SK-N-SH (cell line): ENCODE measurements at regions not wholly inside any gene's neighbourhood (a gene's known extent, or its start where the extent isn't known, plus 50 kb on each side); places are given as distances from the start of the nearest gene placed in this dataset.

Experiments used
- CTCF ChIA-PET: fragments of 300-600, 350-600 bp; formaldehyde crosslinking; extraction: SDS; loops from one replicate; lab custom pipeline; 2021; lab: Yijun Ruan, JAX
- POLR2A ChIA-PET: fragments of 350-600 bp; sonication (Branson Sonifier 250); formaldehyde crosslinking; extraction: SDS; loops from one replicate; lab custom pipeline; 2020; ENCODE audit warnings: antibody characterized with exemption, inconsistent platforms; lab: Yijun Ruan, JAX
- DNase-seq: peaks from one replicate; pipeline ENCODE4 v3.0.0; 2012
- H2AFZ ChIP-seq: fragments of 200-600 bp; sonication (generic); 2 replicates; pipeline ENCODE4 v1.8.1; 2016; ENCODE audit warnings: antibody characterized with exemption, mild to moderate bottlenecking, low read depth
- H3F3A ChIP-seq: fragments of 200-600 bp; sonication (generic); replicated peaks from 2 replicates; pipeline ENCODE3; 2016; ENCODE audit warnings: antibody characterized with exemption, mild to moderate bottlenecking; ENCODE audit not compliant: insufficient read depth
- H3K27ac ChIP-seq, 2 experiments: fragments of 200-500 bp in 1 of 2; fragments of 200-600 bp in 1 of 2; sonication (Bioruptor generic) in 1 of 2; sonication (generic), shearing (Covaris generic) in 1 of 2; 2 replicates each; pipeline versions ENCODE4 v1.5.1 to v1.6.1; 2014 to 2016; ENCODE audit warnings: low read depth in 2 of 2, inconsistent platforms in 1 of 2, low read length in 1 of 2, mild to moderate bottlenecking in 1 of 2, mixed read lengths in 1 of 2
- H3K27me3 ChIP-seq: fragments of 200-600 bp; sonication (generic), shearing (Covaris generic); 2 replicates; pipeline ENCODE4 v1.6.1; 2016; ENCODE audit warnings: mixed run types; ENCODE audit not compliant: insufficient read depth
- H3K36me3 ChIP-seq, 2 experiments: fragments of 200-500 bp in 1 of 2; fragments of 200-600 bp in 1 of 2; sonication (Bioruptor generic) in 1 of 2; sonication (generic) in 1 of 2; replicated peaks in 1 of 2; 2 replicates each; pipeline versions ENCODE3 to v1.5.1; 2014 to 2016; ENCODE audit warnings: low read length in 1 of 2, mild to moderate bottlenecking in 1 of 2; ENCODE audit not compliant: insufficient read depth in 2 of 2, control insufficient read depth in 1 of 2
- H3K4me1 ChIP-seq, 2 experiments: fragments of 200-500 bp in 1 of 2; fragments of 200-600 bp in 1 of 2; sonication (Bioruptor generic) in 1 of 2; sonication (generic), shearing (Covaris generic) in 1 of 2; 2 replicates each; pipeline versions ENCODE4 v1.5.1 to v1.6.1; 2014 to 2016; ENCODE audit warnings: low read depth in 1 of 2, low read length in 1 of 2, mixed run types in 1 of 2; ENCODE audit not compliant: insufficient read depth in 2 of 2, control insufficient read depth in 1 of 2
- H3K4me2 ChIP-seq: fragments of 200-600 bp; sonication (generic), shearing (Covaris generic); 2 replicates; pipeline ENCODE4 v1.6.1; 2017; ENCODE audit warnings: mixed run types
- H3K4me3 ChIP-seq, 2 experiments: fragments of 200-500 bp in 1 of 2; fragments of 200-600 bp in 1 of 2; sonication (Bioruptor generic) in 1 of 2; sonication (generic), shearing (Covaris generic) in 1 of 2; 2 replicates each; pipeline versions ENCODE4 v1.5.1 to v1.8.1; 2014 to 2016; ENCODE audit warnings: low read depth in 2 of 2, inconsistent platforms in 1 of 2, low read length in 1 of 2, mild to moderate bottlenecking in 1 of 2, mixed read lengths in 1 of 2, moderate library complexity in 1 of 2
- H3K79me2 ChIP-seq: fragments of 200-600 bp; sonication (generic); 2 replicates; pipeline ENCODE4 v1.8.1; 2017; ENCODE audit warnings: mild to moderate bottlenecking; ENCODE audit not compliant: insufficient read depth
- H3K9ac ChIP-seq: fragments of 200-600 bp; sonication (generic); 2 replicates; pipeline ENCODE4 v1.6.1; 2017; ENCODE audit warnings: mixed run types
- H3K9me2 ChIP-seq: fragments of 200-600 bp; sonication (generic); 2 replicates; pipeline ENCODE4 v1.6.1; 2017; ENCODE audit warnings: mixed run types
- H3K9me3 ChIP-seq: fragments of 200-600 bp; sonication (generic); 2 replicates; pipeline ENCODE4 v1.6.1; 2017; ENCODE audit warnings: mixed run types, mild to moderate bottlenecking, moderate library complexity
- H4K20me1 ChIP-seq: fragments of 200-600 bp; sonication (generic); 2 replicates; pipeline ENCODE4 v1.6.1; 2017; ENCODE audit warnings: mild to moderate bottlenecking, mixed run types; ENCODE audit not compliant: insufficient read depth
- FOSL2 ChIP-seq: IDR thresholded peaks from 2 replicates; pipeline ENCODE4 v1.4.0; 2012; ENCODE audit warnings: low read depth, mild to moderate bottlenecking, moderate library complexity, borderline replicate concordance
- FOXJ3 ChIP-seq: sonication (generic); formaldehyde crosslinking; IDR thresholded peaks from 2 replicates; pipeline ENCODE4 v1.5.1; 2020; ENCODE audit warnings: mild to moderate bottlenecking, missing genetic modification reagents
- FOXM1 ChIP-seq: IDR thresholded peaks from 2 replicates; pipeline ENCODE4 v1.4.0; 2012; ENCODE audit warnings: low read depth, mild to moderate bottlenecking
- GABPA ChIP-seq: IDR thresholded peaks from 2 replicates; pipeline ENCODE4 v1.4.0; 2012; ENCODE audit warnings: low read depth, mild to moderate bottlenecking
- GATA2 ChIP-seq: sonication (generic); formaldehyde crosslinking; IDR thresholded peaks from 2 replicates; pipeline ENCODE4 v1.5.0; 2020; ENCODE audit warnings: mild to moderate bottlenecking, missing genetic modification reagents
- IRF3 ChIP-seq: fragments of 150-350 bp; IDR thresholded peaks from 2 replicates; pipeline ENCODE4 v1.6.1; 2016; ENCODE audit warnings: mild to moderate bottlenecking, low read depth, low read length
- JUND ChIP-seq: IDR thresholded peaks from 2 replicates; pipeline ENCODE4 v1.4.0; 2012
- MAX ChIP-seq: IDR thresholded peaks from 2 replicates; pipeline ENCODE4 v1.4.0; 2012; ENCODE audit warnings: low read depth
- MEF2A ChIP-seq: IDR thresholded peaks from 2 replicates; pipeline ENCODE4 v1.4.0; 2012; ENCODE audit warnings: low read depth, borderline replicate concordance
- NFIC ChIP-seq: IDR thresholded peaks from 2 replicates; pipeline ENCODE4 v1.4.0; 2012; ENCODE audit warnings: borderline replicate concordance
- NRF1 ChIP-seq: IDR thresholded peaks from 2 replicates; pipeline ENCODE4 v1.6.1; 2012; ENCODE audit warnings: low read depth, mild to moderate bottlenecking, low read length
- PBX3 ChIP-seq: IDR thresholded peaks from 2 replicates; pipeline ENCODE4; 2012
- POLR2AphosphoS5 ChIP-seq: IDR thresholded peaks from 2 replicates; pipeline ENCODE4 v1.6.1; 2012; ENCODE audit warnings: low read depth, low read length
- RFX5 ChIP-seq: IDR thresholded peaks from 2 replicates; pipeline ENCODE4 v1.6.1; 2012; ENCODE audit warnings: mild to moderate bottlenecking, improper control_type of control experiment, low read length
- RXRA ChIP-seq: IDR thresholded peaks from 2 replicates; pipeline ENCODE4 v1.4.0; 2012; ENCODE audit warnings: low read depth, mild to moderate bottlenecking, borderline replicate concordance
- SIN3A ChIP-seq: IDR thresholded peaks from 2 replicates; pipeline ENCODE4 v1.6.1; 2012; ENCODE audit warnings: low read depth, mild to moderate bottlenecking, low read length, moderate library complexity, borderline replicate concordance
- USF1 ChIP-seq: IDR thresholded peaks from 2 replicates; pipeline ENCODE4 v1.4.0; 2012; ENCODE audit warnings: low read depth, borderline replicate concordance
- YY1 ChIP-seq: IDR thresholded peaks from 2 replicates; pipeline ENCODE4 v1.4.0; 2012; ENCODE audit warnings: low read depth, mild to moderate bottlenecking
- WGBS: methylation state at CpG from one replicate; pipeline ENCODE4 v1.1.6; 2017; ENCODE audit warnings: low lambda C conversion rate; 5-methylcytosine and 5-hydroxymethylcytosine counted together

- no peak overlapping the region for H3K4me3 ChIP-seq
- POLR2A ChIA-PET: no interaction called here
- CTCF ChIA-PET: no interaction called here
- no peak overlapping the region for H3K27ac ChIP-seq
- TF ChIP-seq JUND (no peak), YY1 (no peak), PBX3 (no peak), MEF2A (no peak), NFIC (no peak), GABPA (no peak), SIN3A (no peak), FOXM1 (no peak)
- TF ChIP-seq, all 33 proteins: peak for 0
- H3K9me3 ChIP-seq: no peaks in the 10 kb centered on the region
- no peak overlapping the region for H3K9ac ChIP-seq
- H3F3A ChIP-seq: no peaks in the 10 kb centered on the region
- no peaks in the 10 kb centered on the region for H3K36me3 ChIP-seq
- H3K27me3 ChIP-seq: no peaks in the 10 kb centered on the region
- H3K4me2 ChIP-seq: no peak overlapping the region
- H4K20me1 ChIP-seq: no peaks in the 10 kb centered on the region
- DNase-seq: no peak
- H2AFZ ChIP-seq: no peak overlapping the region
- no peaks in the 10 kb centered on the region for H3K9me2 ChIP-seq
- H3K4me1 ChIP-seq: no peaks in the 10 kb centered on the region
- H3K79me2 ChIP-seq: no peaks in the 10 kb centered on the region
These were observed 112.4 kb upstream of the PRLR start for GRCh38 chr5:35342664-35343063.

GRCh38 chr5:35341189-35341588, 110.9 kb upstream of the PRLR start:
- no peaks in the 10 kb centered on the region for H3K27me3 ChIP-seq
- H3K4me1 ChIP-seq: no peaks in the 10 kb centered on the region
- no peak overlapping the region for H3K4me3 ChIP-seq
- no peak for DNase-seq
- H3K9me2 ChIP-seq: no peaks in the 10 kb centered on the region
- no peaks in the 10 kb centered on the region for H3K9me3 ChIP-seq
- ChIA-PET POLR2A (no interaction called here), CTCF (no interaction called here)
- WGBS: 38% methylated on average over 1 of the region's 1 CpG
- H3K36me3 ChIP-seq: no peaks in the 10 kb centered on the region
- H2AFZ ChIP-seq: no peak overlapping the region
- no peaks in the 10 kb centered on the region for H3F3A ChIP-seq
- no peaks in the 10 kb centered on the region for H3K79me2 ChIP-seq
- no peak overlapping the region for H3K27ac ChIP-seq
- H4K20me1 ChIP-seq: no peaks in the 10 kb centered on the region
- no peak for TF ChIP-seq FOXJ3 (CRISPR knock-in tag)
- no peak for TF ChIP-seq NRF1
- TF ChIP-seq RXRA: no peak
- no peak for TF ChIP-seq FOXM1
- TF ChIP-seq RFX5: no peak
- TF ChIP-seq PBX3: no peak
- no peak for TF ChIP-seq POLR2AphosphoS5
- TF ChIP-seq USF1: no peak
- TF ChIP-seq MEF2A: no peak
- TF ChIP-seq IRF3: no peak
- no peak for TF ChIP-seq GATA2 (CRISPR knock-in tag)
- no peak for TF ChIP-seq MAX
- TF ChIP-seq NFIC: no peak
- no peak for TF ChIP-seq FOSL2
- no peak overlapping the region for H3K4me2 ChIP-seq
- H3K9ac ChIP-seq: no peak overlapping the region
